ENCODE measurements at regions not wholly inside any gene's neighbourhood (a gene's known extent, or its start where the extent isn't known, plus 50 kb on each side); places are given as distances from the start of the nearest gene placed in this dataset.

DNA sequence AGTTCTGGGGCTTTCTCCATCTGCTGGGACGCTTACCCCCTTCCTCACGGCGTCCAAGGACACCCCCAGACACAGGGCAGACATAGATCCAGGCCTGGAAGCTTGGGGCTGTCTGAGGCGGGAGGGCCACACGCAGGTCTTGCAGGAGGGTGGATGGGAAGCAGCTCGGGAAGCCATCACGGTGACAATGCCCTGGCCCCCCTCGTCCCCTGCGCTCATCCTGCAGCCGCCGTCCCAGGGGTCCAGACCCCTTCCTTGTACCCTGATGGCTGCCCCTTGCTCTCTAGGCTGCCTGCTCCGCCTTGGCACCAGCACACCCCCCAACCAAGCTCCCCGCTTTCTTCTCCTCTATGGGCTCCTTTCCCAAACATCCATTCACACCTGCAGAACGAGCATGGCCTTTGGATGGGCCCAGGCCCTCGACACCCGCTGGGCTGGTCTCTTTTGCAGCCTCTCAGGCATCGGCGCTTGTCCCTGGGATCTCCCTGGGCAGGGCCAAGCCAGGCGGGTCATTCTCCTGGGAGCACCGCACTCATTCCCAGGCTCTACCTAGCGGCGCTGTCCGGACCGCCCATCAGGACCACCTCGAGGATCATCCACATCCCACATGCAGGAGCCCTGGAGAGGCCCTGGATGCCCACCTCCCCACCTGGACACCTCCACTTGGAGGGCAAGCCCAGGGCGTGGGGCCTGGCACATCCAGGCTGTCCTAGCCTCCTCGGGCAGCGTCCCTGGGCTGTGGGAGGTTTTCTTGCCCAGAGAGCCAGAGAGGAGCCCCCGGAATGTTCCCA is 274.9 kb downstream of the NDUFA10 start:
- CTCF ChIA-PET: no interaction called here

DNA sequence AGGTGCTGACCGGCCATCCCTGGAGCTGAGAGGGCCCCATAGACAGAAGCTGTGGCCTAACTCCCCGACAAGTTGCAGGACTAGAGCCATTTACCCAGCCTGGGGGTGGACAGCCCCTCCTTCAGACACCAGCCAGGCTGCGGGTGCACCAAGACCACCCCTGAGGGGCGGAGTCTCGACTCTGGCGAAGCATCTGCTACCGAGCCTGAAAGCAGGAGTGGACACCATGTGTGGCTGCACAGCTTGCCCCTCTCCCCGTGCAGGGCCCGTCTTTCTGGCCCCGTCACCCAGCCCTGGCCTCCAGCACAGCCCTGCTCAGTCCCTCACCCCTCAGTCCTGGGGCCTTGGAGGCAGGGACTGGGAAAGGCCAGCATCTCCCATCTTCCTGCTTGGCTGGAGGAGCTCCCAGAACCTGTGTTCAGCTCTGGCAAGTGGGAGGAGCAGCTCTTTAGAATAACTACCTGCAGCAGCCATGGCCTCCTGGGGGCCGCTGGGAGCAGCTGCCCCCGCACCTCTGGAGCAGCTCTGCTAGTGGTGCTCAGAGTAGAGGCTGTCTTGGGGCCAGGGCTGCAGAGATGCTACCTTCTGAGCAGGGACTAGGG is 275.8 kb downstream of the NDUFA10 start:
- TF ChIP-seq CTCF (IDR thresholded peaks at IDR 0.05; ENCODE audit: insufficient read depth, low read length, missing control alignments): no peak
- CTCF ChIA-PET: no interaction called here
- no peak overlapping the region for H3K4me3 ChIP-seq (ENCODE audit: low read depth, low read length)
- no peak for DNase-seq (ENCODE audit: low read depth, low spot score)
- POLR2A ChIA-PET: no interaction called here

More for the DNA sequence above, 274.9 kb downstream of the NDUFA10 start:
- POLR2A ChIA-PET: no interaction called here
- H3K4me3 ChIP-seq (ENCODE audit: low read depth, low read length): no peak overlapping the region
- no peak for DNase-seq (ENCODE audit: low read depth, low spot score)
- no peak for TF ChIP-seq CTCF (IDR thresholded peaks at IDR 0.05; ENCODE audit: insufficient read depth, low read length, missing control alignments)

DNA sequence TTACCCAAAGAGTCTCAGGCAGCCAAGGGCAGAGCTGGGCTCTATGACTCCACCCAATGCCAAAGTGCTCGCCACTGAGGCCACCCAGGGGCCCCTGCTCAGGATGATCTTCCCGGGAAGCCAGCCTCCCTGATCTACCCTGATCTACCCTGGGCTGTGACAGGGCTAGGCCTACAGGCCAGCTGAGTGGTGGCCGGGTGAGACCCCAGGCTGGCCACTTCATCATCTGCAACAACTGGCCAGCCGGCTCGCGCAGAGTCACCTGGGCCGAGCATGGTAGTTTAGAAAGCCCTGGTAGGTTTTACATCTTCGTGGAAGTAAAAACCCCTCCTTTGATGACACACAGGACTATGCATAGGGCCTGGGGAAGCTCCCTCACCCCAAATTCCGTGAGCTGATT is 276.3 kb downstream of the NDUFA10 start:
- ChIA-PET CTCF (no interaction called here), POLR2A (no interaction called here)
- no peak overlapping the region for H3K4me3 ChIP-seq (ENCODE audit: low read depth, low read length)
- no peak for TF ChIP-seq CTCF (IDR thresholded peaks at IDR 0.05; ENCODE audit: insufficient read depth, low read length, missing control alignments)
- no peak for DNase-seq (ENCODE audit: low read depth, low spot score)

GRCh38 chr2:239747771-239748170 is 277.4 kb downstream of the NDUFA10 start:
- no peak overlapping the region for H3K4me3 ChIP-seq (ENCODE audit: low read depth, low read length)
- ChIA-PET POLR2A (no interaction called here), CTCF (no interaction called here)
- DNase-seq (ENCODE audit: low read depth, low spot score): no peak
- TF ChIP-seq CTCF (IDR thresholded peaks at IDR 0.05; ENCODE audit: insufficient read depth, low read length, missing control alignments): no peak

- ChIA-PET POLR2A (no interaction called here), CTCF (no interaction called here)
- DNase-seq (ENCODE audit: low read depth, low spot score): no peak
- no peak for TF ChIP-seq CTCF (IDR thresholded peaks at IDR 0.05; ENCODE audit: insufficient read depth, low read length, missing control alignments)
- no peak overlapping the region for H3K4me3 ChIP-seq (ENCODE audit: low read depth, low read length)
These were observed 277.9 kb downstream of the NDUFA10 start for GRCh38 chr2:239747274-239747673.

GRCh38 chr2:239746559-239747246 is 278.4 kb downstream of the NDUFA10 start:
- CTCF ChIA-PET: no interaction called here

More at GRCh38 chr2:239746559-239747246, 278.4 kb downstream of the NDUFA10 start:
- no peak overlapping the region for H3K4me3 ChIP-seq (ENCODE audit: low read depth, low read length)
- no peak for TF ChIP-seq CTCF (IDR thresholded peaks at IDR 0.05; ENCODE audit: insufficient read depth, low read length, missing control alignments)
- POLR2A ChIA-PET: no interaction called here
- no peak for DNase-seq (ENCODE audit: low read depth, low spot score)
